T-helper 17 cell (primary cell): ENCODE measurements at regions not wholly inside any gene's neighbourhood (a gene's known extent, or its start where the extent isn't known, plus 50 kb on each side); places are given as distances from the start of the nearest gene placed in this dataset.

Source experiments
- ATAC-seq: fragments of 150-1000 bp; cut with Tn5 transposase; 2 replicates; pipeline ENCODE4 v1.10.0; 2021; ENCODE audit warnings: mild to moderate bottlenecking, moderate library complexity
- DNase-seq, 3 donors: peaks; one replicate each; pipeline versions ENCODE4 v3.0.0 to v3.0.0-alpha.2; 2020 to 2021
- H3K9me3 ChIP-seq: one replicate; pipeline ENCODE4 v1.7.0; 2013; ENCODE audit warnings: low read length, mild to moderate bottlenecking; ENCODE audit not compliant: control insufficient read depth, poor library complexity, severe bottlenecking
- H3K27ac Mint-ChIP-seq: one replicate; pipeline ENCODE4 v1.8.0; 2022; ENCODE audit warnings: mild to moderate bottlenecking, moderate library complexity, mixed read lengths
- H3K27me3 Mint-ChIP-seq: one replicate; pipeline ENCODE4 v1.8.0; 2022; ENCODE audit warnings: mixed read lengths
- H3K36me3 Mint-ChIP-seq: one replicate; pipeline ENCODE4 v1.8.0; 2022; ENCODE audit warnings: low read depth, mixed read lengths
- H3K4me1 Mint-ChIP-seq: one replicate; pipeline ENCODE4 v1.8.0; 2022; ENCODE audit warnings: mild to moderate bottlenecking, mixed read lengths
- H3K4me3 Mint-ChIP-seq: one replicate; pipeline ENCODE4 v1.8.0; 2022; ENCODE audit warnings: mild to moderate bottlenecking, moderate library complexity, mixed read lengths

- Mint-ChIP-seq H3K4me3 (no peak overlapping the region), H3K4me1 (no peaks in the 10 kb centered on the region), H3K27ac (no peak overlapping the region), H3K36me3 (no peaks in the 10 kb centered on the region), H3K27me3 (no peaks in the 10 kb centered on the region)
- H3K9me3 ChIP-seq, result no peaks in the 10 kb centered on the region
- ATAC-seq (no peak), DNase-seq (no peak)
These were observed 70.9 kb upstream of the S1PR1 start for GRCh38 chr1:101165954-101166353.

GRCh38 chr1:101165532-101165931, 71.3 kb upstream of the S1PR1 start:
- no peak for DNase-seq
- H3K36me3 Mint-ChIP-seq, result no peaks in the 10 kb centered on the region
- no peak overlapping the region for H3K4me3 Mint-ChIP-seq
- ATAC-seq, result no peak
- H3K27ac Mint-ChIP-seq, result no peak overlapping the region
- H3K27me3 Mint-ChIP-seq, result no peaks in the 10 kb centered on the region
- H3K4me1 Mint-ChIP-seq, result no peaks in the 10 kb centered on the region
- no peaks in the 10 kb centered on the region for H3K9me3 ChIP-seq

- ATAC-seq (no peak), DNase-seq (no peak)
- Mint-ChIP-seq H3K36me3 (no peaks in the 10 kb centered on the region), H3K4me1 (no peaks in the 10 kb centered on the region), H3K27ac (no peak overlapping the region), H3K4me3 (no peak overlapping the region), H3K27me3 (no peaks in the 10 kb centered on the region)
- H3K9me3 ChIP-seq, result no peaks in the 10 kb centered on the region
These were observed 72.0 kb upstream of the S1PR1 start for GRCh38 chr1:101164776-101165175.

GRCh38 chr1:101162736-101163735, 73.8 kb upstream of the S1PR1 start:
- no peaks in the 10 kb centered on the region for H3K9me3 ChIP-seq
- Mint-ChIP-seq H3K4me1 (no peaks in the 10 kb centered on the region), H3K27ac (no peak overlapping the region), H3K4me3 (no peak overlapping the region), H3K27me3 (no peaks in the 10 kb centered on the region), H3K36me3 (no peaks in the 10 kb centered on the region)
- DNase-seq (no peak), ATAC-seq (no peak)

- Mint-ChIP-seq H3K4me1 (no peaks in the 10 kb centered on the region), H3K27me3 (no peaks in the 10 kb centered on the region), H3K36me3 (no peaks in the 10 kb centered on the region), H3K4me3 (no peak overlapping the region), H3K27ac (no peak overlapping the region)
- H3K9me3 ChIP-seq, result no peaks in the 10 kb centered on the region
- ATAC-seq (no peak), DNase-seq (no peak)
These were observed 74.5 kb upstream of the S1PR1 start for GRCh38 chr1:101162300-101162699.

GRCh38 chr1:101161619-101162018, 75.2 kb upstream of the S1PR1 start:
- no peaks in the 10 kb centered on the region for H3K27me3 Mint-ChIP-seq
- no peak overlapping the region for H3K4me3 Mint-ChIP-seq
- peaks cover 3% of the 10 kb centered on the region for H3K4me1 Mint-ChIP-seq
- DNase-seq, result no peak
- no peaks in the 10 kb centered on the region for H3K9me3 ChIP-seq
- no peak overlapping the region for H3K27ac Mint-ChIP-seq
- H3K36me3 Mint-ChIP-seq, result no peaks in the 10 kb centered on the region
- no peak for ATAC-seq

GRCh38 chr1:101158424-101158823, 78.4 kb upstream of the S1PR1 start:
- Mint-ChIP-seq H3K4me3 (no peak overlapping the region), H3K4me1 (peaks cover 3% of the 10 kb centered on the region), H3K27me3 (no peaks in the 10 kb centered on the region), H3K36me3 (no peaks in the 10 kb centered on the region), H3K27ac (no peak overlapping the region)
- H3K9me3 ChIP-seq, result no peaks in the 10 kb centered on the region
- ATAC-seq (no peak), DNase-seq (no peak)

GRCh38 chr1:101154547-101154946, 82.3 kb upstream of the S1PR1 start:
- H3K36me3 Mint-ChIP-seq, result no peaks in the 10 kb centered on the region
- peaks cover 3% of the 10 kb centered on the region for H3K4me1 Mint-ChIP-seq
- H3K27ac Mint-ChIP-seq, result no peak overlapping the region

GRCh38 chr1:101153692-101154091, 83.1 kb upstream of the S1PR1 start:
- ATAC-seq (no peak), DNase-seq (no peak)
- Mint-ChIP-seq H3K4me3 (no peak overlapping the region), H3K36me3 (no peaks in the 10 kb centered on the region), H3K27me3 (no peaks in the 10 kb centered on the region), H3K4me1 (peaks cover 5% of the 10 kb centered on the region), H3K27ac (no peak overlapping the region)
- no peaks in the 10 kb centered on the region for H3K9me3 ChIP-seq

More at GRCh38 chr1:101154547-101154946, 82.3 kb upstream of the S1PR1 start:
- no peaks in the 10 kb centered on the region for H3K9me3 ChIP-seq
- Mint-ChIP-seq H3K27me3 (no peaks in the 10 kb centered on the region), H3K4me3 (no peak overlapping the region)
- DNase-seq, result no peak
- ATAC-seq, result no peak

- DNase-seq (no peak), ATAC-seq (no peak)
- Mint-ChIP-seq H3K4me3 (no peak overlapping the region), H3K4me1 (peaks cover 5% of the 10 kb centered on the region), H3K27me3 (no peaks in the 10 kb centered on the region), H3K27ac (no peak overlapping the region), H3K36me3 (no peaks in the 10 kb centered on the region)
- no peaks in the 10 kb centered on the region for H3K9me3 ChIP-seq
These were observed 84.2 kb upstream of the S1PR1 start for GRCh38 chr1:101152633-101153032.

- H3K9me3 ChIP-seq, result no peaks in the 10 kb centered on the region
- peaks cover 2% of the 10 kb centered on the region for H3K4me1 Mint-ChIP-seq
- H3K4me3 Mint-ChIP-seq, result no peak overlapping the region
- no peaks in the 10 kb centered on the region for H3K27me3 Mint-ChIP-seq
- no peak for ATAC-seq
- H3K36me3 Mint-ChIP-seq, result no peaks in the 10 kb centered on the region
- H3K27ac Mint-ChIP-seq, result no peak overlapping the region
- DNase-seq, result no peak
These were observed 85.5 kb upstream of the S1PR1 start for GRCh38 chr1:101151286-101151685.

- H3K4me3 Mint-ChIP-seq, result no peak overlapping the region
- no peaks in the 10 kb centered on the region for H3K36me3 Mint-ChIP-seq
- H3K4me1 Mint-ChIP-seq, result peaks cover 2% of the 10 kb centered on the region
- H3K27me3 Mint-ChIP-seq, result no peaks in the 10 kb centered on the region
- H3K27ac Mint-ChIP-seq, result no peak overlapping the region
- no peaks in the 10 kb centered on the region for H3K9me3 ChIP-seq
- DNase-seq, result no peak
- no peak for ATAC-seq
These were observed 86.1 kb upstream of the S1PR1 start for GRCh38 chr1:101150670-101151069.

- H3K27ac Mint-ChIP-seq, result no peak overlapping the region
- H3K9me3 ChIP-seq, result no peaks in the 10 kb centered on the region
- ATAC-seq, result no peak
These were observed 86.6 kb upstream of the S1PR1 start for GRCh38 chr1:101150266-101150665.

GRCh38 chr1:101148980-101149379, 87.8 kb upstream of the S1PR1 start:
- no peaks in the 10 kb centered on the region for H3K36me3 Mint-ChIP-seq
- H3K27ac Mint-ChIP-seq, result no peak overlapping the region
- no peak overlapping the region for H3K4me3 Mint-ChIP-seq
- H3K9me3 ChIP-seq, result no peaks in the 10 kb centered on the region
- no peaks in the 10 kb centered on the region for H3K27me3 Mint-ChIP-seq
- no peak for ATAC-seq
- no peak for DNase-seq
- H3K4me1 Mint-ChIP-seq, result peaks cover 5% of the 10 kb centered on the region

More at GRCh38 chr1:101150266-101150665, 86.6 kb upstream of the S1PR1 start:
- Mint-ChIP-seq H3K36me3 (no peaks in the 10 kb centered on the region), H3K4me3 (no peak overlapping the region), H3K4me1 (peaks cover 3% of the 10 kb centered on the region), H3K27me3 (no peaks in the 10 kb centered on the region)
- DNase-seq, result no peak
